ENCODE measurements at regions not wholly inside any gene's neighbourhood (a gene's known extent, or its start where the extent isn't known, plus 50 kb on each side); places are given as distances from the start of the nearest gene placed in this dataset.

DNA sequence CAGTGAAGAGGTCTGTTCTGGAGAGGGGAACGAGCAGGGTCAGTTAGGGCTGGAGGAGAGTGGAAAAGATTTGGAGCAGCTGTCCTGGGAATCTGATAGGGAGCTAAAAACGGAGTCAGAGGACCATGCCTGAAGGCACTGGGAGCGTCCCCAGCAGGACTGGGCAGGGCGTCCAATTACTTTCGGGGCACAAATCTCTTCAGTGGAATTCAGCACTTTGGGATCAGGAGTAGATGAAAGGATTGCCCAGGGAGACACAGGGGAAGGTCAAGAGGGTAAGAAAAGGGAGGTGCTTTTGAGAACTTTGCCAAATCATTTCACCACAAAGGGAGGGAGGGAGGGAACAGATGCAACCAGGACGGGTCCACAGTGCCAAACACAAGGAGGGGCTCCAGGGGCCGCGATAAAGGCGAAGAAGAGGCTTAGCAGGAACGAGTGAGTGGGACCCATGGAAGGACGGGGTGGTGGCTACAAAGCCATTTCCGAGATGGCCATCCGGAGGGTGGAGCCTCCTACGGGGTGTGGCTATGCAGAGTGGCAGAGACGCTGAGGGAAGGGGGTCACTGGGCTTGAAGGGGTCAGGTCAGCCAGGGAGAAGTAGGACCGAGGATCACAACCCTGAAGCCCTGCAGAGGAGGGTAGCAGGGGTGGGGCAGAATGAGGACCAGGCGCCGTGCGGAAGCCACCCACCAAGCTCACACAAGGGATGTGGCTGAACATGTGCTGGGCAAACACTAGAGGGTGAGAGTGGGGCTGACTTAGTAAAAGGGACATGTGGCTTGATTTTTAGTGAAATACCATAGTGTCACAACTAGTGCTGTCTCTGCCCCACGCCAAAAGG is 180.0 kb upstream of the RREB1 start:
- Histone ChIP-seq H3K36me3 (ENCODE audit: control insufficient read depth, insufficient read depth, low read length) (no peaks in the 10 kb centered on the region), H3K27me3 (replicated peaks; ENCODE audit: control insufficient read depth, insufficient read depth, low read length) (no peaks in the 10 kb centered on the region), H3K4me3 (replicated peaks; ENCODE audit: low read depth, low read length) (no peak overlapping the region)
- no peak for DNase-seq (ENCODE audit: extremely low read depth, insufficient read length)
- TF ChIP-seq, protein P1, sequence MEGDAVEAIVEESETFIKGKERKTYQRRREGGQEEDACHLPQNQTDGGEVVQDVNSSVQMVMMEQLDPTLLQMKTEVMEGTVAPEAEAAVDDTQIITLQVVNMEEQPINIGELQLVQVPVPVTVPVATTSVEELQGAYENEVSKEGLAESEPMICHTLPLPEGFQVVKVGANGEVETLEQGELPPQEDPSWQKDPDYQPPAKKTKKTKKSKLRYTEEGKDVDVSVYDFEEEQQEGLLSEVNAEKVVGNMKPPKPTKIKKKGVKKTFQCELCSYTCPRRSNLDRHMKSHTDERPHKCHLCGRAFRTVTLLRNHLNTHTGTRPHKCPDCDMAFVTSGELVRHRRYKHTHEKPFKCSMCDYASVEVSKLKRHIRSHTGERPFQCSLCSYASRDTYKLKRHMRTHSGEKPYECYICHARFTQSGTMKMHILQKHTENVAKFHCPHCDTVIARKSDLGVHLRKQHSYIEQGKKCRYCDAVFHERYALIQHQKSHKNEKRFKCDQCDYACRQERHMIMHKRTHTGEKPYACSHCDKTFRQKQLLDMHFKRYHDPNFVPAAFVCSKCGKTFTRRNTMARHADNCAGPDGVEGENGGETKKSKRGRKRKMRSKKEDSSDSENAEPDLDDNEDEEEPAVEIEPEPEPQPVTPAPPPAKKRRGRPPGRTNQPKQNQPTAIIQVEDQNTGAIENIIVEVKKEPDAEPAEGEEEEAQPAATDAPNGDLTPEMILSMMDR (IDR thresholded peaks at IDR 0.05; ENCODE audit: insufficient read depth, low read length, poor library complexity, severe bottlenecking), result no peak

- no peak for DNase-seq (ENCODE audit: extremely low read depth, insufficient read length)
- Histone ChIP-seq H3K36me3 (ENCODE audit: control insufficient read depth, insufficient read depth, low read length) (no peaks in the 10 kb centered on the region), H3K4me3 (replicated peaks; ENCODE audit: low read depth, low read length) (no peak overlapping the region), H3K27me3 (replicated peaks; ENCODE audit: control insufficient read depth, insufficient read depth, low read length) (no peaks in the 10 kb centered on the region)
- TF ChIP-seq, protein P1 (IDR thresholded peaks at IDR 0.05; ENCODE audit: insufficient read depth, low read length, poor library complexity, severe bottlenecking), result no peak
Measured at GRCh38 chr6:6930223-6930880, 177.4 kb upstream of the RREB1 start.

DNA sequence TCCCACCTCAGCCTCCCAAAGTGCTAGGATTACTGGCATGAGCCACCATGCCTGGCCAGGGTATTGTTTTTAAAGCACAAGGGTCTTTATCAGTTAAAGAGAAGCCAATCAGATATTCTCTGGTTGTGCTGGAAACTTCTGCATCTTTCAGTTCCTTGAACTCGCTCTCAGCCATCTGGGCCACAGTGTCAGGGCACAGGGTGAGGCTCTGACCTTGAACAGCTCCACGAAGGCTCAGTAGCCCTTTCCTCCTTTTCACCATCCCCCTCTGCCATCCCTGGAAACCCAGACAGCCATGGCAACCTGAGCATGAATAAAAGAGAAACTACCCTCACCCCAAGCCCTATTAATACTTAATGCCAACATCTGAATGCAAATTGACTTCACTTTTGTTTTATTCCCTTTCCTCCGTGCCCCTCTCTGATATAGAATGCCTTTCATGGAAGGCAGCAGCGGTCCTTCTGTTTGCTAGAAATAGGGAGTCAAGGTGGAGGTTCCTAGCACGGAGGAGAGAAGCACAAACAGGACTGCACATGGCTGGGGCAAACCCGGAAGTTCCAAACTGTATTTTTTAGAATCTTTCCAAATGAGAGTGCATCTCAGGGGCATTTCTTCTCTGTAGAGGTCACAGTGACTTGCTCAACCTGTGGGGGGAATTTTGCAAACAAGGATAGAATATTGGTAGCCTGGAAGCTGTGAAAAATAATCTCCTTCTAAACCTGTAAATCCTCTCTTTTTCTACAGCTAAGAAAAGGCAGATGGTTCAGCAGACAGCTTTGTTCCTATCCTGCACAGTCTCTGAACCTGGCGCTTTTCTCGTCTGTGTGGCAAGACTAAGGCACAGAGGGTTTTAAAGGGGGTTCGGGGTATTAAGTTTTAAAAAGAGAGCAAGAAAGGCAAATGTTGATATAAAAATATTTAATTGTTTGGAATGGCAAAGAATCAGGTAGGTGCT is 176.4 kb upstream of the RREB1 start:
- TF ChIP-seq, protein P1 (IDR thresholded peaks at IDR 0.05; ENCODE audit: insufficient read depth, low read length, poor library complexity, severe bottlenecking), result no peak
- no peak overlapping the region for H3K4me3 ChIP-seq (replicated peaks; ENCODE audit: low read depth, low read length)
- DNase-seq (ENCODE audit: extremely low read depth, insufficient read length), result no peak
- H3K36me3 ChIP-seq (ENCODE audit: control insufficient read depth, insufficient read depth, low read length), result no peaks in the 10 kb centered on the region
- H3K27me3 ChIP-seq (replicated peaks; ENCODE audit: control insufficient read depth, insufficient read depth, low read length), result no peaks in the 10 kb centered on the region

- Histone ChIP-seq H3K36me3 (ENCODE audit: control insufficient read depth, insufficient read depth, low read length) (no peaks in the 10 kb centered on the region), H3K27me3 (replicated peaks; ENCODE audit: control insufficient read depth, insufficient read depth, low read length) (no peaks in the 10 kb centered on the region), H3K4me3 (replicated peaks; ENCODE audit: low read depth, low read length) (no peak overlapping the region)
- DNase-seq (ENCODE audit: extremely low read depth, insufficient read length), result no peak
- TF ChIP-seq, protein P1 (IDR thresholded peaks at IDR 0.05; ENCODE audit: insufficient read depth, low read length, poor library complexity, severe bottlenecking), result no peak
Measured at GRCh38 chr6:6932341-6932740, 175.4 kb upstream of the RREB1 start.

GRCh38 chr6:6932968-6933367 is 174.8 kb upstream of the RREB1 start:
- Histone ChIP-seq H3K36me3 (ENCODE audit: control insufficient read depth, insufficient read depth, low read length) (no peaks in the 10 kb centered on the region), H3K4me3 (replicated peaks; ENCODE audit: low read depth, low read length) (no peak overlapping the region), H3K27me3 (replicated peaks; ENCODE audit: control insufficient read depth, insufficient read depth, low read length) (no peaks in the 10 kb centered on the region)
- DNase-seq (ENCODE audit: extremely low read depth, insufficient read length), result no peak
- TF ChIP-seq, protein P1 (IDR thresholded peaks at IDR 0.05; ENCODE audit: insufficient read depth, low read length, poor library complexity, severe bottlenecking), result no peak
